Activated CD8-positive, alpha-beta T cell treated with anti-CD3 and anti-CD28 coated beads, Interleukin-2, amount 10 ng/mL, durations not matched to agents 7 days and 5 days (primary cell): ENCODE measurements at regions not wholly inside any gene's neighbourhood (a gene's known extent, or its start where the extent isn't known, plus 50 kb on each side); places are given as distances from the start of the nearest gene placed in this dataset.
"Not testable (repeated sequence)": the region's sequence is repeated elsewhere in the genome, so short reads cannot be mapped to it uniquely, and the experiment has no call there.

Experiments used
- ATAC-seq: fragments of 150-1000 bp; cut with Tn5 transposase; one replicate; pipeline ENCODE4 v1.10.0; 2021; ENCODE audit warnings: moderate library complexity
- CTCF ChIA-PET: fragments of 350-600 bp; sonication (Branson Sonifier 250); formaldehyde crosslinking; loops from one replicate; lab custom pipeline; 2021; ENCODE audit warnings: antibody characterized with exemption; lab: Charles Lee
- POLR2A ChIA-PET: fragments of 350-600 bp; sonication (Branson Sonifier 250); formaldehyde crosslinking; loops from one replicate; lab custom pipeline; 2021; ENCODE audit warnings: antibody characterized with exemption; lab: Charles Lee
- DNase-seq: peaks from one replicate; pipeline ENCODE4 v3.0.0-alpha.2; 2020
- H3K27ac Mint-ChIP-seq: one replicate; pipeline ENCODE4 v1.8.0; 2021; ENCODE audit warnings: mild to moderate bottlenecking, mixed read lengths
- H3K27me3 Mint-ChIP-seq: one replicate; pipeline ENCODE4 v1.8.0; 2021; ENCODE audit warnings: low read depth, mixed read lengths
- H3K36me3 Mint-ChIP-seq: one replicate; pipeline ENCODE4 v1.8.0; 2021; ENCODE audit warnings: low read depth, mixed read lengths
- H3K4me1 Mint-ChIP-seq: one replicate; pipeline ENCODE4 v1.8.0; 2021; ENCODE audit warnings: low read depth, mixed read lengths
- H3K4me3 Mint-ChIP-seq: one replicate; pipeline ENCODE4 v1.8.0; 2021; ENCODE audit warnings: mild to moderate bottlenecking, mixed read lengths
- H3K9me3 Mint-ChIP-seq: one replicate; pipeline ENCODE4 v1.8.0; 2022; ENCODE audit warnings: mixed read lengths; ENCODE audit not compliant: insufficient read depth

- ChIA-PET CTCF (no interaction called here), POLR2A (no interaction called here)
- no peak overlapping the region for H3K27ac Mint-ChIP-seq
- no peaks in the 10 kb centered on the region for H3K4me1 Mint-ChIP-seq
- no peaks in the 10 kb centered on the region for H3K36me3 Mint-ChIP-seq
- H3K9me3 Mint-ChIP-seq, result peaks cover 9% of the 10 kb centered on the region
- no peaks in the 10 kb centered on the region for H3K27me3 Mint-ChIP-seq
- no peak for DNase-seq
- no peak overlapping the region for H3K4me3 Mint-ChIP-seq
- no peak for ATAC-seq
These were observed 873.5 kb downstream of the OTOL1 start for GRCh38 chr3:162370141-162370540.

GRCh38 chr3:162376761-162377160 lies 880.2 kb downstream of the OTOL1 start:
- H3K4me1 Mint-ChIP-seq, result no peaks in the 10 kb centered on the region
- H3K27me3 Mint-ChIP-seq, result no peaks in the 10 kb centered on the region
- no peak overlapping the region for H3K27ac Mint-ChIP-seq
- CTCF ChIA-PET, result no interaction called here
- POLR2A ChIA-PET, result no interaction called here
- ATAC-seq (no peak), DNase-seq (no peak)
- H3K4me3 Mint-ChIP-seq, result no peak overlapping the region
- H3K9me3 Mint-ChIP-seq, result peaks cover 12% of the 10 kb centered on the region
- H3K36me3 Mint-ChIP-seq, result no peaks in the 10 kb centered on the region

GRCh38 chr3:162377608-162378007 lies 881.0 kb downstream of the OTOL1 start:
- POLR2A ChIA-PET, result no interaction called here
- H3K4me1 Mint-ChIP-seq, result no peaks in the 10 kb centered on the region

GRCh38 chr3:162385387-162385786 lies 888.8 kb downstream of the OTOL1 start:
- no peak for ATAC-seq
- Mint-ChIP-seq H3K4me1 (no peaks in the 10 kb centered on the region), H3K27ac (no peak overlapping the region), H3K4me3 (no peak overlapping the region), H3K27me3 (no peaks in the 10 kb centered on the region), H3K9me3 (peaks cover 3% of the 10 kb centered on the region), H3K36me3 (no peaks in the 10 kb centered on the region)
- ChIA-PET POLR2A (no interaction called here), CTCF (no interaction called here)
- DNase-seq, result no peak

More at GRCh38 chr3:162377608-162378007, 881.0 kb downstream of the OTOL1 start:
- Mint-ChIP-seq H3K27ac (no peak overlapping the region), H3K4me3 (no peak overlapping the region), H3K9me3 (peaks cover 12% of the 10 kb centered on the region), H3K36me3 (no peaks in the 10 kb centered on the region), H3K27me3 (no peaks in the 10 kb centered on the region)
- CTCF ChIA-PET, result no interaction called here
- DNase-seq (no peak), ATAC-seq (no peak)

- CTCF ChIA-PET, result no interaction called here
These were observed 894.3 kb downstream of the OTOL1 start for GRCh38 chr3:162390891-162391290.

GRCh38 chr3:162391301-162391700 lies 894.7 kb downstream of the OTOL1 start:
- peaks cover 3% of the 10 kb centered on the region for H3K9me3 Mint-ChIP-seq
- POLR2A ChIA-PET, result no interaction called here
- DNase-seq (no peak), ATAC-seq (no peak)
- H3K4me1 Mint-ChIP-seq, result no peaks in the 10 kb centered on the region
- H3K27ac Mint-ChIP-seq, result no peak overlapping the region
- H3K27me3 Mint-ChIP-seq, result no peaks in the 10 kb centered on the region
- CTCF ChIA-PET, result no interaction called here
- no peaks in the 10 kb centered on the region for H3K36me3 Mint-ChIP-seq
- H3K4me3 Mint-ChIP-seq, result no peak overlapping the region

More at GRCh38 chr3:162390891-162391290, 894.3 kb downstream of the OTOL1 start:
- POLR2A ChIA-PET, result no interaction called here
- no peak for ATAC-seq
- Mint-ChIP-seq H3K27me3 (no peaks in the 10 kb centered on the region), H3K4me3 (no peak overlapping the region), H3K27ac (no peak overlapping the region), H3K4me1 (no peaks in the 10 kb centered on the region), H3K9me3 (peaks cover 3% of the 10 kb centered on the region), H3K36me3 (no peaks in the 10 kb centered on the region)
- DNase-seq, result no peak

GRCh38 chr3:162395496-162395895 lies 898.9 kb downstream of the OTOL1 start:
- no peaks in the 10 kb centered on the region for H3K4me1 Mint-ChIP-seq
- no peak overlapping the region for H3K4me3 Mint-ChIP-seq
- H3K27ac Mint-ChIP-seq, result no peak overlapping the region
- H3K36me3 Mint-ChIP-seq, result no peaks in the 10 kb centered on the region
- no peaks in the 10 kb centered on the region for H3K27me3 Mint-ChIP-seq
- H3K9me3 Mint-ChIP-seq, result no peaks in the 10 kb centered on the region
- no peak for DNase-seq
- ChIA-PET POLR2A (no interaction called here), CTCF (no interaction called here)
- no peak for ATAC-seq

GRCh38 chr3:162398554-162398953 lies 901.9 kb downstream of the OTOL1 start:
- Mint-ChIP-seq H3K27ac (no peak overlapping the region), H3K4me3 (no peak overlapping the region), H3K9me3 (peaks cover 9% of the 10 kb centered on the region), H3K36me3 (no peaks in the 10 kb centered on the region), H3K27me3 (no peaks in the 10 kb centered on the region), H3K4me1 (no peaks in the 10 kb centered on the region)
- POLR2A ChIA-PET, result no interaction called here
- ATAC-seq (no peak), DNase-seq (no peak)
- CTCF ChIA-PET, result no interaction called here

GRCh38 chr3:162400697-162401096 lies 904.1 kb downstream of the OTOL1 start:
- H3K27me3 Mint-ChIP-seq, result no peaks in the 10 kb centered on the region
- H3K27ac Mint-ChIP-seq, result no peak overlapping the region
- H3K4me1 Mint-ChIP-seq, result no peaks in the 10 kb centered on the region
- H3K36me3 Mint-ChIP-seq, result no peaks in the 10 kb centered on the region
- POLR2A ChIA-PET, result no interaction called here
- CTCF ChIA-PET, result no interaction called here
- ATAC-seq (no peak), DNase-seq (no peak)
- H3K4me3 Mint-ChIP-seq, result no peak overlapping the region
- H3K9me3 Mint-ChIP-seq, result peaks cover 9% of the 10 kb centered on the region

- H3K27me3 Mint-ChIP-seq, H3K4me3 Mint-ChIP-seq, H3K4me1 Mint-ChIP-seq, POLR2A ChIA-PET, ATAC-seq, DNase-seq, H3K36me3 Mint-ChIP-seq, CTCF ChIA-PET, H3K27ac Mint-ChIP-seq: not testable (repeated sequence)
- H3K9me3 Mint-ChIP-seq, result peaks cover 14% of the 10 kb centered on the region
These were observed 914.9 kb downstream of the OTOL1 start for GRCh38 chr3:162411556-162411955.

- H3K4me3 Mint-ChIP-seq, result no peak overlapping the region
These were observed 925.1 kb downstream of the OTOL1 start for GRCh38 chr3:162421721-162422120.

GRCh38 chr3:162428192-162428591 lies 931.6 kb downstream of the OTOL1 start:
- Mint-ChIP-seq H3K36me3 (no peaks in the 10 kb centered on the region), H3K9me3 (peaks cover 22% of the 10 kb centered on the region), H3K27ac (no peak overlapping the region), H3K4me3 (no peak overlapping the region), H3K27me3 (no peaks in the 10 kb centered on the region), H3K4me1 (no peaks in the 10 kb centered on the region)
- DNase-seq, result no peak
- POLR2A ChIA-PET, result no interaction called here
- CTCF ChIA-PET, result no interaction called here
- no peak for ATAC-seq

More at GRCh38 chr3:162421721-162422120, 925.1 kb downstream of the OTOL1 start:
- Mint-ChIP-seq H3K27me3 (no peaks in the 10 kb centered on the region), H3K4me1 (no peaks in the 10 kb centered on the region), H3K27ac (no peak overlapping the region), H3K9me3 (no peaks in the 10 kb centered on the region), H3K36me3 (no peaks in the 10 kb centered on the region)
- ChIA-PET POLR2A (no interaction called here), CTCF (no interaction called here)
- no peak for ATAC-seq
- no peak for DNase-seq

- Mint-ChIP-seq H3K9me3 (peaks cover 20% of the 10 kb centered on the region), H3K27ac (no peak overlapping the region), H3K36me3 (no peaks in the 10 kb centered on the region), H3K4me3 (no peak overlapping the region), H3K27me3 (no peaks in the 10 kb centered on the region), H3K4me1 (no peaks in the 10 kb centered on the region)
- ATAC-seq (no peak), DNase-seq (no peak)
- POLR2A ChIA-PET, result no interaction called here
- CTCF ChIA-PET, result no interaction called here
These were observed 939.1 kb downstream of the OTOL1 start for GRCh38 chr3:162435750-162436149.
